CD4-positive, alpha-beta memory T cell (primary cell): ENCODE measurements at regions not wholly inside any gene's neighbourhood (a gene's known extent, or its start where the extent isn't known, plus 50 kb on each side); places are given as distances from the start of the nearest gene placed in this dataset.
A peak's percentile ranks its signal among the peaks of the same experiment; 100 is the strongest.

Experiments
- CTCF ChIA-PET: fragments of 350-600 bp; sonication (Branson Sonifier 250); formaldehyde crosslinking; loops from one replicate; lab custom pipeline; 2021; ENCODE audit warnings: inconsistent platforms; ENCODE audit not compliant: partially characterized antibody; lab: Charles Lee
- POLR2A ChIA-PET: fragments of 350-600 bp; sonication (Branson Sonifier 250); formaldehyde crosslinking; loops from one replicate; lab custom pipeline; 2021; ENCODE audit not compliant: partially characterized antibody; lab: Charles Lee
- DNase-seq, 5 donors: peaks; one replicate each; pipeline versions ENCODE4 v3.0.0 to v3.0.0-alpha.2; 2020 to 2022; ENCODE audit warnings: mixed read lengths in 1 of 5
- H3K27ac ChIP-seq: one replicate; pipeline ENCODE4 v1.7.0; 2013; ENCODE audit warnings: low read depth, low read length
- H3K27me3 ChIP-seq: 2 replicates; pipeline ENCODE4 v1.7.0; 2013; ENCODE audit warnings: mild to moderate bottlenecking, low read length, moderate library complexity; ENCODE audit not compliant: insufficient read depth
- H3K36me3 ChIP-seq: 2 replicates; pipeline ENCODE4 v1.7.0; 2013; ENCODE audit warnings: mild to moderate bottlenecking, low read length, moderate library complexity; ENCODE audit not compliant: insufficient read depth
- H3K4me1 ChIP-seq: 2 replicates; pipeline ENCODE4 v1.7.0; 2013; ENCODE audit warnings: mild to moderate bottlenecking, low read length, moderate library complexity; ENCODE audit not compliant: insufficient read depth
- H3K4me3 ChIP-seq, 2 donors: one replicate each; pipeline ENCODE4 v1.7.0; 2013; ENCODE audit warnings: low read length in 2 of 2, mild to moderate bottlenecking in 1 of 2
- H3K9me3 ChIP-seq, 2 donors: one replicate each; pipeline ENCODE4 v1.7.0; 2013; ENCODE audit warnings: low read length in 2 of 2, control low read depth in 1 of 2; ENCODE audit not compliant: control insufficient read depth in 1 of 2
- H3K27ac Mint-ChIP-seq, 7 donors: one replicate each; pipeline ENCODE4 v1.8.0; 2020 to 2021; ENCODE audit warnings: mixed read lengths in 7 of 7, mild to moderate bottlenecking in 6 of 7, inconsistent platforms in 3 of 7, moderate library complexity in 3 of 7
- H3K27me3 Mint-ChIP-seq, 2 donors: one replicate each; pipeline ENCODE4 v1.8.0; 2020 to 2021; ENCODE audit warnings: mixed read lengths in 2 of 2
- H3K36me3 Mint-ChIP-seq, 2 donors: one replicate each; pipeline ENCODE4 v1.8.0; 2020 to 2021; ENCODE audit warnings: mixed read lengths in 2 of 2, inconsistent platforms in 1 of 2, mild to moderate bottlenecking in 1 of 2
- H3K4me1 Mint-ChIP-seq, 4 donors: one replicate each; pipeline ENCODE4 v1.8.0; 2020 to 2021; ENCODE audit warnings: mixed read lengths in 4 of 4, mild to moderate bottlenecking in 1 of 4
- H3K4me3 Mint-ChIP-seq, 8 donors: one replicate each; pipeline ENCODE4 v1.8.0; 2020 to 2021; ENCODE audit warnings: mixed read lengths in 8 of 8, mild to moderate bottlenecking in 7 of 8, moderate library complexity in 6 of 8, inconsistent platforms in 3 of 8
- H3K9me3 Mint-ChIP-seq, 8 donors: one replicate each; pipeline ENCODE4 v1.8.0; 2020 to 2021; ENCODE audit warnings: mixed read lengths in 8 of 8, mild to moderate bottlenecking in 5 of 8, inconsistent platforms in 3 of 8, moderate library complexity in 1 of 8
- intact Hi-C: fragments of 100-400 bp; cut with micrococcal nuclease; formaldehyde crosslinking; loops from one replicate; pipeline ENCODE4 v1.15.1; 2023

DNA sequence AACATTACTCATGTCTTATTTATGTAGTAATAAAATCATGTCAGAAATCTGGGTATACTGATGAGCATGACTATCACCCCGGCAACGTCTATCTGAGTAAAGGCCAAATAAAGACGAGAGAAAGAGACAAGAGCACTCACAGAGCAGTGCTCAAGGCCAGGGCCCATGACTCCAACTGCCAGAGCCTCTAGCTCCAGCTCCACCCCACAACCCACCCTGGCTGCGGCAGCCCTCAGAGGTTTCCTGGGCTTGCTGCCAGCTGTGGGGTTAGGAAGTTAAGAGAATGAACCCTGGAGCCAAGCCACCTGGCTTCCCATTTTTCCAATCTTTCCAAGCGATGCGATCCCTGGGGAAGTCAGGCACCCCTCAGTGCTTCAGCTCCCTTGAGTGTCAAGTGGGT is 92.0 kb upstream of the PAX1 start:
- POLR2A ChIA-PET = no interaction called here

DNA sequence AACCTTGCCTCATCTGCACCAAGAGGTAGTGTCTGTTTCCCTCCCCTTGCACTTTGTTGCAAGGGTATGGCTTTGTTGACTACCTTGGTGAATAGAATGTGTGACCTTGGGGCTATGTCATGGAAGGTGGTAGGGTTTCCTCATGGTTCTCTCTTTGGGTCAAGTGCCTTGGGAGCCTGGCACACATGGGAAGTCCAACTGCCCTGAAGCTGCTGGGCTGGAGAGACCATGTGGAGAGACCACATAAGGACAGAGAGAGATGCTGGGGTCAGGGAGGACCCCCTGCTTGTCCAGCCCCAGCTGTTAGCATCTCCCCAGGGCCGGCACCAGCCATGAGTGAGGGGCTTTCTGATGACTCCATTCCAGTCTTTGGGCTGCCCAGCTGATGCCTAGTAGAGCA is 95.5 kb upstream of the PAX1 start:
- CTCF ChIA-PET = no interaction called here
- intact Hi-C loops = no loop called here
- DNase-seq = no peak

More for the DNA sequence above, 92.0 kb upstream of the PAX1 start:
- peaks cover 0 to 5% (median 0%) of the 10 kb centered on the region in 8 donors for H3K9me3 Mint-ChIP-seq
- Histone ChIP-seq H3K4me3 (no peak overlapping the region), H3K27ac (no peak overlapping the region), H3K27me3 (no peaks in the 10 kb centered on the region), H3K36me3 (no peaks in the 10 kb centered on the region), H3K9me3 (no peaks in the 10 kb centered on the region), H3K4me1 (no peaks in the 10 kb centered on the region)
- H3K4me1 Mint-ChIP-seq = no peaks in the 10 kb centered on the region
- CTCF ChIA-PET = interaction anchor here (0.7 to 3.8 kb wide), 4 partner anchors 16 to 753 kb away, joined by 3 to 23 read pairs (median 6); no protein-coding TSS in a partner anchor
- no peak for DNase-seq
- intact Hi-C loops = no loop called here
- no peak overlapping the region for H3K4me3 Mint-ChIP-seq
- H3K36me3 Mint-ChIP-seq = peaks cover 0 to 3% of the 10 kb centered on the region in 2 donors
- peaks cover 2 to 18% of the 10 kb centered on the region in 2 donors for H3K27me3 Mint-ChIP-seq
- no peak overlapping the region for H3K27ac Mint-ChIP-seq

DNA sequence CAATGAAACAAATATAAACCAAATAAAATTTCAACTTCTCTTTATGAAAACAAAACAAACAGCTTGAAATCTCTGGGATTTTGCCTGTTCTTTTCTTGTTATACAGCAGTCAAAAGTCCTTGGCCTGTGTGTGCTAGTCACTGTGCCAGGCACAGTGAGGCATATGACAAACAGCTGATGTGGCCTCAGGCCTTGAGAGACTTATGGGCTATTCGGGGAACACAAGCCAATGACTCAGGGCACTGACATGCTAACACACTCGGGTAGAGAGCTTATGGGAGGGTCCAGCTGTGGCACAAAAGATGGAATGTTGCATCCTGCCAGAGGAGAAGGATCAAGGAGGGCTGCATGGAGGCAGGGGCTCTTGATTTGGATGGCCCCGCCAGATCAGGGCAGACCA is 95.4 kb upstream of the NKX2-2 start:
- Histone ChIP-seq H3K36me3 (no peaks in the 10 kb centered on the region), H3K27me3 (no peaks in the 10 kb centered on the region), H3K27ac (no peak overlapping the region), H3K4me1 (no peaks in the 10 kb centered on the region), H3K4me3 (no peak overlapping the region), H3K9me3 (no peaks in the 10 kb centered on the region)
- H3K9me3 Mint-ChIP-seq = peaks cover 0 to 19% (median 15%) of the 10 kb centered on the region in 8 donors
- CTCF ChIA-PET = no interaction called here
- intact Hi-C loops = no loop called here
- no peak overlapping the region for H3K4me3 Mint-ChIP-seq
- H3K4me1 Mint-ChIP-seq = no peaks in the 10 kb centered on the region
- no peak overlapping the region for H3K27ac Mint-ChIP-seq
- peaks cover 0 to 6% of the 10 kb centered on the region in 2 donors for H3K36me3 Mint-ChIP-seq
- H3K27me3 Mint-ChIP-seq = peaks cover 6 to 16% of the 10 kb centered on the region in 2 donors
- POLR2A ChIA-PET = no interaction called here
- DNase-seq = no peak

More for the DNA sequence above, 95.5 kb upstream of the PAX1 start:
- H3K27ac Mint-ChIP-seq = no peak overlapping the region
- peak overlapping the region in 1 of 8 donors; percentile 63 for H3K4me3 Mint-ChIP-seq
- peaks cover 0 to 6% of the 10 kb centered on the region in 2 donors for H3K36me3 Mint-ChIP-seq
- no peak overlapping the region for H3K4me3 ChIP-seq
- peaks cover 0 to 14% (median 10%) of the 10 kb centered on the region in 8 donors for H3K9me3 Mint-ChIP-seq
- H3K27me3 Mint-ChIP-seq = peaks cover 5 to 16% of the 10 kb centered on the region in 2 donors
- no peaks in the 10 kb centered on the region for H3K9me3 ChIP-seq
- no peaks in the 10 kb centered on the region for H3K36me3 ChIP-seq
- no peaks in the 10 kb centered on the region for H3K27me3 ChIP-seq
- POLR2A ChIA-PET = no interaction called here
- no peaks in the 10 kb centered on the region for H3K4me1 Mint-ChIP-seq
- H3K27ac ChIP-seq = no peak overlapping the region
- no peaks in the 10 kb centered on the region for H3K4me1 ChIP-seq

DNA sequence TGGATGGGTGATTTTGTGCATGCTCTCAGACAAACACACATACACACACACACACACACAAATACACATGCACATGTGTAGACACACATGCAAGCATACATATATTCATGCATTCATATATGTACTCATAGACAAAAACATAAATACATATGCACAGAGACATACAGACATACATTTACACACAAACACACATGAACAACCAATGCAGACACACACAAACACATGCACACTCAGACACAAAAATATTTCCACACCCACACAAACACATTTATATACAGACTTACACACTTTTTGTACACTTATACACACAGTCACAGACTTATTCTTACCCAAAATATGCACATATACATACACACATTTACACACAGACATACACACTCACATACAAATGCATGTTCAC is 94.9 kb upstream of the NKX2-2 start:
- Histone ChIP-seq H3K27ac (no peak overlapping the region), H3K4me3 (no peak overlapping the region), H3K27me3 (no peaks in the 10 kb centered on the region), H3K9me3 (no peaks in the 10 kb centered on the region), H3K4me1 (no peaks in the 10 kb centered on the region), H3K36me3 (no peaks in the 10 kb centered on the region)
- Mint-ChIP-seq H3K9me3 (peaks cover 0 to 22% (median 15%) of the 10 kb centered on the region in 8 donors), H3K4me3 (no peak overlapping the region), H3K27ac (no peak overlapping the region), H3K27me3 (peaks cover 8 to 16% of the 10 kb centered on the region in 2 donors), H3K4me1 (no peaks in the 10 kb centered on the region), H3K36me3 (peaks cover 0 to 6% of the 10 kb centered on the region in 2 donors)
- intact Hi-C loops = no loop called here
- ChIA-PET CTCF (no interaction called here), POLR2A (no interaction called here)
- no peak for DNase-seq

DNA sequence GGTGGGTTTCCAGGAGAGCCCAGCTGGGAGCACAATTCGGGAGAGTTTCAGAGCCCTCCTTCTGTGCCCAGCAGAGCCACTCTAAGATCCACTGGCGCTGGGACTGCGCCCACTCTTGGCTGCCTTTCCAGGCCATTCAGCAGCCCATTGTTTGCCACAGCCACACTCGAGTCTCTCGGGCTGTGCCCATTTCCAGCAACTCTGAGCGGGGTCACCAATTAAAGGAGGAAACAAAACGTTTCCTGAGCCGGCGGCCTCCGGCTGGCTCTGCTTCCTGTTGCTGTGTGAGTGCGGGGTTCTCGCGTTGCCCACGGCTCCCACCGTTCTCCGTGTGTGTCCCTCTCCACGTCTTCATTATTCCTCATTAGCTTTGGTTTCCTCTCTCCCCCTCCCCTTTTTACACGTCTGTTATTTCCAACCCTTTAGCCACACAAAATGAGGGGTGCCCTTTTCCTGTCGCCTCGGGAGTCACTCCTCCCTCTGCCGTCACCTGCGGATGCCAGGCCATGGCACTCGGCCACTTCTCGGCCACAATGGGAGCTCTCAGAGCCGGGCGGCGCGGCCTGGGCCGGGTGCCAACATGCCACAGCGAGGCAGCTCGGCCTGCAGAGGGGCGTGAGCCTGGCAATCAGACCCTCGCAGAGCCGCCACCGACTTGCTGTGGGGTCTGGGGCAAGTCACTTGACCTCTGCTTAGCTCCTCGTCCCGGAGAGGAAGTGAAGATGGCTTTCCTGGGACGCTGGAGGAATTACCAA is 94.3 kb upstream of the NKX2-2 start:
- H3K27ac Mint-ChIP-seq = no peak overlapping the region
- intact Hi-C loops = no loop called here
- H3K4me1 Mint-ChIP-seq = no peaks in the 10 kb centered on the region
- peaks cover 8 to 13% of the 10 kb centered on the region in 2 donors for H3K27me3 Mint-ChIP-seq
- Histone ChIP-seq H3K9me3 (no peaks in the 10 kb centered on the region), H3K27me3 (no peaks in the 10 kb centered on the region), H3K27ac (no peak overlapping the region), H3K36me3 (no peaks in the 10 kb centered on the region), H3K4me3 (no peak overlapping the region), H3K4me1 (no peaks in the 10 kb centered on the region)
- ChIA-PET POLR2A (no interaction called here), CTCF (no interaction called here)
- H3K4me3 Mint-ChIP-seq = no peak overlapping the region
- peaks cover 0 to 6% of the 10 kb centered on the region in 2 donors for H3K36me3 Mint-ChIP-seq
- no peak for DNase-seq
- peaks cover 0 to 22% (median 17%) of the 10 kb centered on the region in 8 donors for H3K9me3 Mint-ChIP-seq

DNA sequence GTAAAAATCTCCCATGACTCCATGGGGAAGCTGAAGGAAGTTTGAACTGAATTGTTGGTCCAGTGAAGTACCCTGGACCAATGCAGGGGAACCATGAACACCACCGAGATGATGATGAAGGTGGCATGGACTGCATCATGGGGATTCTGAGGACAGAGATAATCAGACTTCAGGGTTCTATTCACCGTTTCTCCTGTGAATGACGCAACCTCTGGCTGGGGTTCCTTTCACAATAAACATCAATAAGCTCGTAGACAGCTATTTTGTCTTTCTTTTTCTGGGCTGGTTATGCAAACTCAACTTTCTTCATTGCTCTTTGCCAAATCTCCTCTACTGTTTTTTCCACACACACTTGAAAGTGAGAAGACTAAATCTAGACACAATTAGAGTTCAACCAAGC is 87.9 kb upstream of the NKX2-2 start:
- no peak overlapping the region for H3K4me3 ChIP-seq

DNA sequence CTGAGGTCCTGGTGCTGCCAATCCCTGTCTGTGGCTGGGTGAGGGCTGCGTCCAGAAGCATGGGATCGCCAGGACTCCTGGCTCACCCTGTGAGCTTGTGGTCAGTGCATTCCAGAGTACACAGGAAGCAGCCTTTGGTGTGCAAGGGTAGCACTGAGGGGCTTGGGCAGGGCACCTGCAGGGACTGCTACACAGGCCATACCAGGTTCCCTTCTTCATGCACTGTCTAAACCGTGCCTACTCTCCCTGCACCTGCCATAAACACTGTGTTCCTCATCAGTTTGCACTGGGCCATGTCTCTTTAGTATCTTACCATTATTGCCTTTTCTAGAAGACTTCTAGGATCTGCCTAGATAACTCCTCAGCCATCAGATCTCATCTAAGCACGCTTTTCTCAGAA is 72.8 kb upstream of the NKX2-2 start:
- Histone ChIP-seq H3K27me3 (no peaks in the 10 kb centered on the region), H3K4me3 (no peak overlapping the region), H3K36me3 (no peaks in the 10 kb centered on the region), H3K27ac (no peak overlapping the region), H3K9me3 (no peaks in the 10 kb centered on the region), H3K4me1 (no peaks in the 10 kb centered on the region)
- H3K27ac Mint-ChIP-seq = no peak overlapping the region
- H3K27me3 Mint-ChIP-seq = peaks cover 2 to 18% of the 10 kb centered on the region in 2 donors
- CTCF ChIA-PET = no interaction called here
- intact Hi-C loops = no loop called here
- H3K36me3 Mint-ChIP-seq = no peaks in the 10 kb centered on the region
- DNase-seq = no peak
- no peak overlapping the region for H3K4me3 Mint-ChIP-seq
- POLR2A ChIA-PET = no interaction called here
- no peaks in the 10 kb centered on the region for H3K4me1 Mint-ChIP-seq
- no peaks in the 10 kb centered on the region for H3K9me3 Mint-ChIP-seq

More for the DNA sequence above, 87.9 kb upstream of the NKX2-2 start:
- H3K9me3 ChIP-seq = no peaks in the 10 kb centered on the region
- no peak for DNase-seq
- intact Hi-C loops = no loop called here
- H3K4me3 Mint-ChIP-seq = no peak overlapping the region
- no peak overlapping the region for H3K27ac Mint-ChIP-seq
- no peaks in the 10 kb centered on the region for H3K4me1 ChIP-seq
- peaks cover 0 to 5% of the 10 kb centered on the region in 2 donors for H3K36me3 Mint-ChIP-seq
- H3K9me3 Mint-ChIP-seq = peaks cover 2 to 55% (median 36%) of the 10 kb centered on the region in 8 donors
- peaks cover 3 to 5% of the 10 kb centered on the region in 2 donors for H3K27me3 Mint-ChIP-seq
- CTCF ChIA-PET = interaction anchor here (0.6 kb wide), 1 partner anchor 14 kb away, joined by 3 read pairs; no protein-coding TSS in a partner anchor
- H3K4me1 Mint-ChIP-seq = no peaks in the 10 kb centered on the region
- H3K27me3 ChIP-seq = no peaks in the 10 kb centered on the region
- H3K27ac ChIP-seq = no peak overlapping the region
- H3K36me3 ChIP-seq = no peaks in the 10 kb centered on the region
- POLR2A ChIA-PET = no interaction called here
